ENCODE measurements at regions not wholly inside any gene's neighbourhood (a gene's known extent, or its start where the extent isn't known, plus 50 kb on each side); places are given as distances from the start of the nearest gene placed in this dataset.
"Not testable (repeated sequence)": the region's sequence is repeated elsewhere in the genome, so short reads cannot be mapped to it uniquely, and the experiment has no call there.

DNA sequence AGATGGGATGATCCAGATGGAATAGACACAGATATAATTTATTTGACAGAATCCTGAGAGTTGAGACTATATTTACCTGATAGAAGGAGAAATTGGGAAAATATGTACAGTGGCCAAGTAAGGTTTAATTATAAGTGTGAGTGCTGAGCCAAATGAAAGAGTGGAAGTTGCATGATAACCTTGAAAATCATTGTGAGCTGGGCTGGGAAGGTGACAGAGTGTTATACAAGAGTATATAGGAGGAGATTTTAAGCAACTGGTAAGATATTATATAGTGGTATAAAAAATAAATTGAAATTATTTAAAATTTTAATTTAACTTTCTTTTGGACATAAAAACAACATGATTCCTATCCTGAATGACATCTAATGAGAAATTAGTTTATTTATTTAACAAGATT lies 340.8 kb downstream of the NUP35 start:
- DNase-seq = no peak

DNA sequence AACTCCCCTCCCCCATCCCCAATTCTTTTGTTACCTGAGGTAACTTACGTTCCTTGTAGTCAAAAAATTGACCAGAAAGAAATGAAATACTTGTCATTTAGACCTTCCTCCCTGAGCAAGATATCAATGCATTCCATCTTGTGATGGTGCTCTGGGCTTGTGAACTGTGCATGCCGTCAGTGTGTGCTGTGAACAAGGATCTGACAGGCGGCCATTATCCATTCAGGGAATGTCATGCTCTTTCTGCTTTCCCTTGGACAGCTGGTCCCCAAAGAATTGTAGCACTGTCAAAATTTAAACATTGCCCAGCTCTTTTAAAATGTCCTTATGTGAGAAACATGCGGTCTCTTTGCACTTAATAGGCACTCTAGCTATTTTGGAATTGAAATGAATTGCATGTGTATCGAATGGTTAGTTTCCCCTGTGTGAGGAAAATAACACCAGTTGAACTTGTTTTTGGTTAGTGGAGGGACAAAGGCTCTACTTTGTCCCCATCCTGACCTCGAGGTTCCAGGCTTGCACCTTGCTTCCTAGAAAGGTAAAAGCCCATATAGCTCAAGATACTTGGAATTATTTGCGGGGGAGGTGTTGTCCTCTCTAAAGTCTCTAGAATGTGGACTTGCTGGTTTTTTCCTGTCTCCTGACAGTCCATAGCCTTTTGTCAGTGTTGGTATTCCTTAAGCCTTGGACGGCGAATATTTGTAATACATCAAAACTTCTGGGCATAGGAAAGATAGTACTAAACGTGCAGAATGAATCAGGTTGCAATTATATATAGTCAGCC lies 350.9 kb downstream of the NUP35 start:
- no peak for DNase-seq

DNA sequence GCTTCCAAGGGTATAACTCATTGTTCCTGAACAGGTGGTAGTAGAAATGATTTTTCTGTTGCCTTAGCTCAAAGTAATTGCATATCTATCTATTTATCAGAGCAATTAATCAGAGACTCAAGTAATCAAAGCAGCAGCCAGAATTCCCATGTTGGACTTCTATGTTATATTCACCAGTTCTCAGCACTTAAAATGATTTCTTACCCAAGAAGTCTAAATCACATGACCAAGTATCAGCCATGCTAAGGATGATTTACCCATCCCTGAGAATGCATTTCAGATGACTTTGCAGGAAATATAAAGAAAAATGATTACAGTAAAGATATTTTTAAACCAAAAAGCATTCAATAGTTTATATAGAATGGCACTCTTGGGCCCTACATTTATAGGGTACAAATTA lies 352.2 kb downstream of the NUP35 start:
- DNase-seq = no peak

DNA sequence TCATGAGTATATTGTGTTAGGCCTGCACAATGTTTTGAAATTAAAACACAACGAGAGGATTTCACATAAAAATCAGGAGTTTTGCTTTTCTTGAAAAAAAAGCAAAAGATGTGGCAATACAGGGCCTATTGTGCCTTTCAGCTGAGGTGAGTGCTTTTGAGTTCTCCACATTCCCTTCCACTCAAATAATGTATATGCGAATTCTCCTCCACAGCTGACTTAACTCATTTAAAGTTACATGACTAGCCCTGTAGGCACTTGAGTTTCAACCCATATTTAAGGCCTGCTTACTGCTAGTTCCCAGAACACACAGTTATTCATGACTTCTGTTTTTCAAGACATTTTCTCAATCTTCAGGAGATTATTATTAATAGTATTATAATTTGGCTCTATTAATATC lies 353.1 kb downstream of the NUP35 start:
- DNase-seq = no peak

DNA sequence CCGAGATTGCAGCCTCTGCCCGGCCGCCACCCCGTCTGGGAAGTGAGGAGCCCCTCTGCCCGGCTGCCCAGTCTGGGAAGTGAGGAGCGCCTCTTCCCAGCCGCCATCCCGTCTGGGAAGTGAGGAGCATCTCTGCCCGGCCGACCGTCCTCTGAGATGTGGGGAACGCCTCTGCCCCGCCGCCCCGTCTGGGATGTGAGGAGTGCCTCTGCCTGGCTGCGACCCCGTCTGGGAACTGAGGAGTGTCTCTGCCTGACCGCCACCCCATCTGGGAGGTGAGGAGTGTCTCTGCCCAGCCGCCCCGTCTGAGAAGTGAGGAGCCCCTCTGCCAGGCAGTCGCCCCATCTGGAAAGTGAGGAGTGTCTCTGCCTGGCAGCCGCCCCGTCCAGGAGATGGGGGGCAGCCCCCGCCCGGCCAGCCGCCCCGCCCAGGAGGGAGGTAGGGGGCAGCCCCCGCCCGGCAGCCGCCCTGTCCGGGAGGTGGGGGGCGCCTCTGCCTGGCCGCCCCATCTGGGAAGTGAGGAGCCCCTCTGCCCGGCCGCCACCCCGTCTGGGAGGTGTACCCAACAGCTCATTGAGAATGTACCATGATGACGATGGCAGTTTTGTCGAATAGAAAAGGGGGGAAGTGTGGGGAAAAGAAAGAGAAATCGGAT lies 354.8 kb downstream of the NUP35 start:
- DNase-seq = not testable (repeated sequence)

DNA sequence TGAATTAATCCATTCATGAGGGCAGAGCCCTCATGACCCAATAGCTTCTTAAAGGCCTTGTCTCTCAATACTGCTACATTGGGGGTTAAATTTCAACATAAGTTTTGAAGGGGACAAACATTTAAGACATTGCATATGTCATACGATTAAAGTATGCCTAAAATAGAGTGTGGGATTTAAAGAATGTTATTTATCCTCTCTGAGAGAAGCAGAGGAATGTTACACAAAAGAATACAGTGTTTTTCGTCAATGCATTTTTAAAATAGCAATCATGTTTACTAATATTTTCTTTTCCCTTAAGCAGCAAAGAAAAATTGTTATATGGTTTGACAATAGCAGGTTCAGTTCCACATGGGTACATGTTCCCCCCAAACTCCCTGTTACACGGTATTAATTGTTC lies 363.1 kb downstream of the NUP35 start:
- no peak for DNase-seq

DNA sequence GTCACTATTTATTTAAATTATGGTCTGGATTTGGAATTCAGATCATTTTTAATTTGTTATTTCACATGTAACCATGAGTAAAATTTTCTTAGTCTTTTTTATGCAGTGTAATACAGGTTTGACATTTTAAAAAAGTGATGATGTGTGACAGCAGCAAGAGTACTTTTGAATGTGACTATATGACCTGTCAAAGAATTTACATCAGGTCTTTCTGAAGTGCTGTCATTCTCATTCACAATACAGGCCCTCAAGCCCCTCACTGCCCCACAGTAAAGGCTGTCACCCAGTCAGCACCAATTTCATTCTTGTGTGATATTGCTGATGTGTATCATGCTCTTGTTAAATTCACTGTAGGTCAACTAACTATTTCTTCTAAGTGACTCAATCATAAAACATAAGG lies 364.2 kb downstream of the NUP35 start:
- DNase-seq = no peak

DNA sequence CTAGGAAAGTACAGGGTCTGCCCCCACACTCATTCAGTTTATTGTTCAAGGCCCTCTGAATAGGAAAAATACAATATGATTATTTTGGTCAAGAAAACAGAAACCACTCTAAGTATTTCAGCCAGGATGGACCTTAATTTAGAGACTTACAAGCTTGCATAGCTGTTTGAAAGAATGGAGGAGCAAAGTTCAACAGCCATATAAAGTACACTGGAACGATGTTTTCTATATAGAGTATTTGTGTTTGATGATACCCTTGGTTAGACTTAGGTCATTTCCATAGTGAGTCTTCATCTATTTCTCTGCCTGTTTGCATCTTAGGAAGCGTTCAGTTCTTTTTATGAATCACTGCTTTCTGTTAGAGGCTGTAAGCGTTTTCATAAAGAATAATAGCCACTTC lies 366.2 kb downstream of the NUP35 start:
- no peak for DNase-seq

DNA sequence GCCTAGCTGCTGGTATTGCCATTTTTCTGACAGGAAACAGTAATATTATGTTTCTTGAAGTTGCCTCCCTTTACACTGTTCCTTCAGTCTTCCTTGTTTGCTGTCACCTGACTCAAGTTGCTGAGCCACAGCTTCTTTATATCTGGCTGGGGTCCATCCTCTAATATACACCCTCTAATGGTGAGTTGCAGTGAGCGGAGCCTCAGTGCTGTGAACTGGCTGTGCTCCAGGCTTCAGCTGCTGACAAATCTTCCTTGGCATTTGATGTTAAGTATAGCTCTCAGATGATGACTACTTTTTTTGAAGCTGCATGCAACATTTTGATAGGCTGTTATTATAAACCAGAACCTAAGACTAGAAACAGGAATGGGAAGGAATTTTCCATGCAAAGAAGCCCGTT lies 366.7 kb downstream of the NUP35 start:
- DNase-seq = no peak

DNA sequence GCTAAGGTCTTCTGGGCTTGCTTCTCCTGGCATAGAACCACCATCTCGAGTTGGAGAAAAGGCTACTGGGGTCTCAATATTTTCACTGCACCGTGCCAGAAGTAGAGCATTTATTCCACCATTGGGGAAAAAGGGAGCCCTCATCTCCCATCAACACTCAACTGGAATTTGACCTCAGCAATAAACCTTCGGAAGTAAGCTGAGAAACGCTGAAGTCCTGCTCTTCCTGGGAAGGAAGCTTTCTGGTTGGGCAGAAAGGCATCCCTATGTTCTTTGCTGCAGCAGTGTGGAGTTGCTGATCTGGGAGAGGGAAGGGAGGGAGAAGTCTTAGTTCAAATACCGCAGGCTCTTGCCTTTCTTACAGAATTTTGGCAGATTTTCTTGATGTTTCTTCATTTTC lies 368.8 kb downstream of the NUP35 start:
- DNase-seq = no peak

DNA sequence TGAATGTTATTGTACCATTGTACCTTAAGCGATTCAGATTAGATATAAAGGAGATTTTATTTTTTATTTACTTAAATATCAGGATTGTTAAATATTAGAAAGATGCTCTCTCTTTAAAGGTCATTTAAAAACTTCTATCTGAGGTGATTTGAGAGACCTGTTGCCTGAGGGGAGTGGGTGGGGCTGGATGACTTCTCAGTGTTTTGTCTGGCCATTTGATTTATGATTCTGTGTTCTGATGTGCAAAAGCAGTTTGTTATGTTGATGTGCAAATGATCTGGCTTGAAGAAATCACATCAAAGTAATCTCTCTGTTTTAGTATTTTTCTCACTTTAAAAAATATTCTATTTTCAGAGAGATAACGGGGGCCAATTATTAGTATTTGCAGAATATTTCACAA lies 370.8 kb downstream of the NUP35 start:
- no peak for DNase-seq

DNA sequence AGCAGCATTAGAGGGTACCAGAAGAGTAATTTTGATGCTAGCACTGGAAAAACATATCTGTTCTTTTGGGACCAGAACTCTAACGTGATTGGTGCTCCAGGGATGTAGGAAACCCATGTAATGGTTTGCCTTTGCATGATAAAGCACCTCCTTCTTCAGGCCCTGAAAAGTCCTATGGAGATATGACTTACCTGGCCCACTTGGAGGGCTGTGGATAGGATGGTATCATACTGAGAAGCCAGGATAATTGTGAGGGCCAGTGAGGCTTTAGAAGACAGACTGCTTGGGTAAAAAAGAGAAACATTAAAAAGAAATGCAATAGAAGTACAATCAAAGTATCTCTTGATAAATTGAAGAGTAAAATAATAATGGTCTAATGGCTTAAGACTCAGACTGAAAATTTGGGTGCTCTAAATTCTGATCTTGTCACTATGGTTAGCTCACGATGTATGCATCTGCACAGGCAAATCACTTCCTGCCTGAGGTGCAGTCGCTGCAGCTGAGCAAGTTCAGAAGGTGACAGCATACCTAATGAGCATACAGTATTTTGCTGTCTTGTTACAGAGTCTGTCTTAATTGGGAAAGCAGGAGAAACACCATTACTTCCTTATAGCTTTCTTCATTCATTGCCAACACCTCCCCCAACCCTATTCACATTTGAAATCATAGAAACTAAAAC lies 371.5 kb downstream of the NUP35 start:
- DNase-seq = no peak

DNA sequence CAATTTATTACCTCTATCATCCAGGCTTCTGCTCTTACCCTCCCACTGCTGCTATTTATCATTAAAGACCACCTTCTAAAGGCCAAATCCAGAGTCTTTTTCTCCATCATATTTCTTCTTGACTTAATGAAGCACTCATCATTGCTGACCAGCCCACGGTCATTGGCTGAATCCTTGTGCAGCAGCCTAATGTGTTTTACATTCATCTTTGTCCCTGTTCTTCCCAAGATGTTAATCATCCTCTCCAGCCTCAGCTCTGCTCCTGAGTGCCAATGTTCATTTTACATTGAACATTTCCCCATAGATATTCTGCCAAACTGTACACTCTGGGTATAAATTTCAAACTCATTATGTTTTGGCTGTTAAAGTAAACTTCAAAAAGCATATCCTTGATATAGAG lies 373.6 kb downstream of the NUP35 start:
- DNase-seq = no peak

DNA sequence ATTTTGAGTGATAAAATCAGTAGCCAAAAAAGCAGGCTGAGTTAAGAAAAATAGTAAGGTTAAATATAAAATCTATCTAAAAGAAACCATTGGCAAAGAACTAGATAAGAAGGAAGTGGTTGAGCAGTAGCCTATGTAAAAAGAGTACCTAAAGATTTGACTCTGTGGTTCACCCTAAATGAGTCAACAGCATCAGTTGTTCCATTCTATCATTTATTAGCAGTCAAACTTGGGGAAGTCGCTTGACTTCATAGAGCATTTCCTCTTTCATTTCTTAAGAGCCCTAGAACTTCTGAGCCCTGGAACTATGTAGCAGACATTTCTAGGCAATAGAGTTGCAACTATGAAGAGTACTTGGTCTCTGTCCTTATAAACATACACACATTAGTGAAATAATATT lies 381.7 kb downstream of the NUP35 start:
- no peak for DNase-seq

DNA sequence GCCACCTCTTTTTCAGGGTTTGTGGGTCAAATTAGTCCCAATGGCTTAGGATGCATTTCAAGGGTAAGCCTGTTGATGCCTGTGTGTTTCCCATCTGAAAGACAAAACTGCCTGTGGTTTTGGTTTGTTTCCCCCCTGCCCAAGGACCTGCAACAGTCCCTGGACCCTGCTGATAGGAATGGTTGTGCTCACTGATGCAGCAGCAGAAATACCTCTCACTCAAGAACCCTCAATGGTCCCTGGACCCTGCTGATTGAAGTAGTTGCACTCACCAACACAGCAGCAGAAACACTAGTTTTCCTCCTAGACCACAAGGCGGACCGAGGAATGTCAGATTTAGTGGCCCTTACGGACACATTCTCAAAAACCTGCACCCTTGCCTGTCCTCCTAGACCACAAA lies 386.9 kb downstream of the NUP35 start:
- DNase-seq = no peak

DNA sequence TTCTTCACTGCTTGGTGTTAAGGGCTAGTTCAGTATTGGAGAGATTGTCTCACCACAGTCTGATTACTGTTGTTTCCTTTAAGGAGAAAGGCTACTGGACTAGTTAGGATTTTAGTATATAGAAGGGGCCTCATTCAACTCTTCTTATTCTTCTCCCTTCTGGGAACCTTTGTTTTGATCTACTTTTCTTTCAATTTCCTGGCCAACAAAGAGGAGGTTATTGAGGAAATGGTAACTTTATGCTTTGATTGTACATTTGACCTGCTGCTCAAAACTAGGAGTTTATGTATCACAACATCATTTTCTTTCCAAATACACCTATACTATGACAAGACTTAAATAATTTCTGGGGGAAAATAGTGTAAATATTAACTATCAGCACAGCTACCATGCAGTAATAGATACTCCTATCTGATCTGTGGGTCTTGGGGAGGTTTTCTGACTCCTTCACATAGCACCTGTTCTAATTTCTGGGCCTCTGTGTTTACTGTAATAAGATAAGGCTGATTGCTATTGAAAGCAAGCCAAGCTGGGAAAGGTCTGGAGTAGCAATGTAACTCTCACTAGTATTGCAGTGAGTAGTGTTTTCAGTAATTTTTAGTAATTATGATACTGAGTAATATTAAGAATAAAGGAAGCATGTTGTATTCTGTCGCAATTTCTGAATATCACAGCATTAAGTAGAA lies 395.3 kb downstream of the NUP35 start:
- DNase-seq = no peak

DNA sequence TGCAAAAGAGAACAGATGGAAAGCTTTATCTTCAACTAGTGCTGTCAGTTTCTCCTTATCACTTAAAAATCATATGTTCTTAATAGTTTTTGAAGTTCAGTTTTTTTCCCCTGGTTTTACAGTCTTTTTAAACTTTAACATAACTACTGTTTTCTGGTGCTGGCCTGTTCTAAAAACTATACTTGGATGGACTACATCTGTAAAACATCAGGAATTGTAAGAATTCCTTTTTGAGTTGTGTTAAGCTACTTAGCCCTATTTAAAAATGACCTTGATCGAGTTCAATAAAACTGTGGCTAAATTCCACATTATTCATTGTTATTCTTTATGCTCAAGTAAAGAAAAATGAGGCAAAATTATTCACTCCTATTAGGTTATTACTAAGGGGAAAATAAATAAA lies 397.7 kb downstream of the NUP35 start:
- no peak for DNase-seq

DNA sequence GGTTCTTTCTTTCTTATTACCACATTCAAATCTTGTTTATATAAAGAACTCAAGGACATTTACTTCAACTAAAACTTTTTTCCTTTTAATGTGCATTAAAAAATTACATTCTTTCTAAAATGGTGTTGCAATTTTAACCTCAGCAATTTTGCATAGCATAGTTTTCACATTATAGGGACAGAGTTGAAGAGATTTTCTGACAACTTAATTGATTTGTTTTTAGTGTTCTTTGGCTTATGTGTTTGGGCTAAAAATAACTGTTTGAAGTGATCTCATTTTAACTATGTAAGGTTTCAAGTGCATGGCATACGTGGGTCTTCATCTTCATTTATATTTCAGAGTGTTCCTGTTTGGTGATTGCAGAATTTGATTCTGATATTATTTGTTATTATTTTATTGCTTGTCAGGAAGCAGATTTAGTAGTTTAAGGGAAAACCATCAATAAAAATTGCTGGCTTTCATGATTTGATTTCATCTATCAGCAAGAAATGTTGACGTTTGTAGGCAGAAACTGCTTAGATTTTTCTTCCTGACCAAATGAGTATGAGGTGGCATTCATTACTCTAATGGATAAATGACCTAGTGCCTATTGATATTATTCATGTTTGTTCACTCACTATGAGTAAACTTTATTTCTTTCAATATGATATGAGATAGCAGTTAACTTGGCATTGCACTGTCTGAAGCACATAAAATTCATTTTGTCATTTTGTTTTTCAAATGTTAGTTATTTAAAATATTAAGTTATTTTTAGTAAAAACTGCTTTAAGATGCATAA lies 398.4 kb downstream of the NUP35 start:
- DNase-seq = no peak

DNA sequence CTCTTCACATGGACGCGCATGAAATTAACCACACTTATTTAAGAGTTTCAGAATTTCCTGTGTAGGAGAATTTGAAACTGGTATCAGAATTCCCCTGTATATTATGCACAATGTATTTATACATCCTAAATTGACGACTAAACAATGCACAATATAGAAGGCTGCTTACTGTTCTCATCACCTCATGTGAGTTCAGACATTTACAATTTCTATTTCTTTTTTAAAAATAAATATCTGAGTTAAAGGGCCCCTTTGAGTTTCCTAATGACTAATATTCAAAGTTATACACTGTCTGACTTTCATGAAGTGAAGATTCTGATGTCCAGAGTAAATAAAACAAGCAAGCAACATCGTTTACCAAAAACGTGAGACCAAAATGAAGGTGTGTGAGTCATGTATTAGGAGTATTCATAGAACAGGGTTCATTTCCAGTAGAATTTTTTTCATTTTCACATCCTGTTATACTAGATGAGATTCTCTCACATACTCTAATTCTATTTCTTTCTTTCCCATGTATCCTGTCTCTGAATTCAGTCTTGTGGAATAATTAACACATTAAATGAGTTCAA lies 406.2 kb downstream of the NUP35 start:
- no peak for DNase-seq

DNA sequence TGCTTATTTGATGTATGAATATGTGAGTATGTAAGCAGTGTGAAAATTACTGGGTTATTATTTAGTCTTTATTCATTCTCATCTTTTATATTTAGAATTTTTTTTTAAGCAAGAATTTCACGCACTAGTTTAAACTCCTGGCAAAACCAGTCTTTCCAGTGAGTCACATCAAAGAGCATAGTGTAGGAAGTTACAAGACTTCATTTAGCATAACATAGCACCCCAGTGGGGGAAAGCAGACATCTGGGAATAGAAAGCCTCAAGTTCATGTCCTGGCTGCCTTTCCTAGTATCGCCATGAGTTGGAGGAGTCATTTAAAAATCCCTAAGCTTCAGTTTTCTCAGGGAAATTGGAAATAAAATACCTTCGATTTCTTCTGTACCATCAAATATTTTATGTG lies 408.3 kb downstream of the NUP35 start:
- DNase-seq = no peak

DNA sequence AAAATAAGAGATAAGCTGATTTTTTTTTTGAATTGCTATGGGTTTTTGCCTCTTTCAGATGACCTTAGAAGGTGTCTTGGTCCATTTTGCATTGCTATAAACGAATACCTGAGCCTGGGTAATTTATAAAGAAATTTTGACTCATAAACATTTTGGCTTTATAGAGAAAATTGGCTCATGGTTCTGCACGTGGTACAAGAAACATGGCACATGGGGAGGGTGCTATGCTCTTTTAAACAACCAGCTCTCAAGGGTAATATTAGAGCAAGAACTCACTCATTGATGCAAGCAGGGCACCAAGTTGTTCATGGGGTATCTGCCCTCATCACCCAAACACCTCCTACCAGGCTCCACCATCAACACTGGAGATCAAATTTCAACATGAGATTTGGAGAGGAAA lies 408.8 kb downstream of the NUP35 start:
- DNase-seq = no peak

DNA sequence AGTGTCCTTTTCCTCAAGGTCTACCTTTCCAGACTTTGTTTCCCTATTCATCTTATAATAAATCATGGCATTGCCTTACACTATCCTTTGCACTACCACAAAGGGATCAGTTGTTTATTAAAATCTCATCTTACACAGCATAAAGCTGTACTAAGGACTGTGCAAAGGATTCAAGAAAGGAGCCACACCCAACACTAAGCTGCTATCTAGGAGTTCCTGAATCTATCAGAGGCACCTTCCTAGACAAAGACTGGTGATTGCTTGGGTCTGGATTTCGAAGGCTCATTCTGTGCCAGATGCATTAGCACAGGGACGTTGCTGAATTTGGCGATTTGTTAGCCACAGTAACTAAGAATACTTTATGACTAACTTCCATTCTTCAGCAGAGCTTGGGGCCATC lies 412.0 kb downstream of the NUP35 start:
- DNase-seq = no peak

DNA sequence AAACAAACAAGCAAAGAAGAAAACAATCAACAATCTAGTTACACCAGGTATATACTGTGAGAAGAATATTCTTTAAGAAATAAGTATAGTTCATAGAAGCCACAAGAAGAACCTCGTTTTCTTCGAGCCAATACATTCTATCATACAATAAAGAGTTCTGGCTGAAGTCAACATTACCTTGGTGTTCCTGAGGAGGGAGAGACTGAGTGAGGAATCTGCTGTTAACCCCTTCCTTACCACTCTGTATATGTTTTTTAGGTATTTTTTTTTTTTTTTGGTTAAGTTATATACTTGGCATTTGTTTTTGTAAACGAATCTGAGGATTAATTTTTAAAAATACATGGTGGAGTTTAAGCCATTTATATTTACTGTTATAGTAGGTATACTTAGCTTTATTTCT lies 412.5 kb downstream of the NUP35 start:
- no peak for DNase-seq
